SK-N-MC (cell line): ENCODE measurements at regions not wholly inside any gene's neighbourhood (a gene's known extent, or its start where the extent isn't known, plus 50 kb on each side); places are given as distances from the start of the nearest gene placed in this dataset.

Experiments
- EZH2 ChIP-seq: fragments of 200-600 bp; sonication (generic); IDR thresholded peaks from one replicate; pipeline ENCODE4 v1.6.1; 2017; ENCODE audit warnings: antibody characterized with exemption
- FOXP2 ChIP-seq: optimal IDR thresholded peaks from 2 replicates; pipeline ENCODE3; 2011; ENCODE audit warnings: mild to moderate bottlenecking, moderate library complexity; ENCODE audit not compliant: insufficient read depth; ENCODE audit errors: extremely low read length, control extremely low read depth
- POLR2AphosphoS5 ChIP-seq: IDR thresholded peaks from 2 replicates; pipeline ENCODE4 v1.6.1; 2012; ENCODE audit warnings: mild to moderate bottlenecking, low read depth, low read length, borderline replicate concordance

GRCh38 chr2:163828771-163829170, 93.0 kb upstream of the FIGN start:
- TF ChIP-seq EZH2 (no peak), POLR2AphosphoS5 (no peak), FOXP2 (no peak)
